ENCODE measurements at regions not wholly inside any gene's neighbourhood (a gene's known extent, or its start where the extent isn't known, plus 50 kb on each side); places are given as distances from the start of the nearest gene placed in this dataset.

DNA sequence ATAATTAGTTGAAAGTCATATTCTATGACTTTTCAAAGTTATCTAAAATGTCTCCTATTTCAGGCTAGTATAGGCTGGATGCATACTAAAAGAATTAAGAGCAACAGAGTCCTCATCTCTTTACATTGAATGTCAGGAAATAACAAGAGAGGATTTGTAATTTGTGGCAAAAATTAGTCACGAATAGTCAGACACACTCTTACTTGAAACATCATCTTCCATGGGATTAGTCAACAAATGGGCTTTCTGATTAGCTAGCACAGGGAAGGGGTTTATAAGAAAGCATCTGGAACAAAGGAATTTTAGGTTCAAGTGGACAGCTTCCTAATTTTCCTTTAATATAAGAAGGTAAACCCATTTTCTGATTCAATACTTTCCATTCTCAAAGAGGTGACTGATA is 330.3 kb upstream of the MEX3C start:
- H3K4me2 ChIP-seq (ENCODE audit: low read depth, low read length), result no peak overlapping the region
- POLR2A ChIA-PET, result no interaction called here
- no TSS peak for BruUV-seq (replicated peaks)
- FAIRE-seq, result no peak
- no peak for DNase-seq (ENCODE audit: low spot score)
- H4K20me1 ChIP-seq (ENCODE audit: insufficient read depth, low read length), result no peaks in the 10 kb centered on the region
- H3K4me1 ChIP-seq (ENCODE audit: insufficient read depth, low read length), result no peaks in the 10 kb centered on the region
- H3K27me3 ChIP-seq (ENCODE audit: control insufficient read depth in 1 of 2, insufficient read depth in 2 of 2, low read length in 2 of 2), result no peaks in the 10 kb centered on the region; a peak in 1 of 5 replicates
- H3K79me2 ChIP-seq (ENCODE audit: insufficient read depth, low read length), result no peaks in the 10 kb centered on the region
- no peak overlapping the region for H3K27ac ChIP-seq (ENCODE audit: extremely low read length, insufficient read depth, low read length)
- no peak overlapping the region for H3K9ac ChIP-seq (ENCODE audit: insufficient read depth, low read depth, low read length)
- H2AFZ ChIP-seq (ENCODE audit: low read length), result no peak overlapping the region
- H3K36me3 ChIP-seq (replicated peaks in 1 of 2; ENCODE audit: control insufficient read depth in 1 of 2, insufficient read depth in 2 of 2, low read length in 2 of 2), result no peaks in the 10 kb centered on the region
- no peaks in the 10 kb centered on the region for H3K9me3 ChIP-seq (ENCODE audit: low read length)
- TF ChIP-seq, protein P1, sequence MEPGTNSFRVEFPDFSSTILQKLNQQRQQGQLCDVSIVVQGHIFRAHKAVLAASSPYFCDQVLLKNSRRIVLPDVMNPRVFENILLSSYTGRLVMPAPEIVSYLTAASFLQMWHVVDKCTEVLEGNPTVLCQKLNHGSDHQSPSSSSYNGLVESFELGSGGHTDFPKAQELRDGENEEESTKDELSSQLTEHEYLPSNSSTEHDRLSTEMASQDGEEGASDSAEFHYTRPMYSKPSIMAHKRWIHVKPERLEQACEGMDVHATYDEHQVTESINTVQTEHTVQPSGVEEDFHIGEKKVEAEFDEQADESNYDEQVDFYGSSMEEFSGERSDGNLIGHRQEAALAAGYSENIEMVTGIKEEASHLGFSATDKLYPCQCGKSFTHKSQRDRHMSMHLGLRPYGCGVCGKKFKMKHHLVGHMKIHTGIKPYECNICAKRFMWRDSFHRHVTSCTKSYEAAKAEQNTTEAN (CRISPR knock-in tag; conservative IDR thresholded peaks at IDR 0.05), result no peak
- TF ChIP-seq, protein P2, sequence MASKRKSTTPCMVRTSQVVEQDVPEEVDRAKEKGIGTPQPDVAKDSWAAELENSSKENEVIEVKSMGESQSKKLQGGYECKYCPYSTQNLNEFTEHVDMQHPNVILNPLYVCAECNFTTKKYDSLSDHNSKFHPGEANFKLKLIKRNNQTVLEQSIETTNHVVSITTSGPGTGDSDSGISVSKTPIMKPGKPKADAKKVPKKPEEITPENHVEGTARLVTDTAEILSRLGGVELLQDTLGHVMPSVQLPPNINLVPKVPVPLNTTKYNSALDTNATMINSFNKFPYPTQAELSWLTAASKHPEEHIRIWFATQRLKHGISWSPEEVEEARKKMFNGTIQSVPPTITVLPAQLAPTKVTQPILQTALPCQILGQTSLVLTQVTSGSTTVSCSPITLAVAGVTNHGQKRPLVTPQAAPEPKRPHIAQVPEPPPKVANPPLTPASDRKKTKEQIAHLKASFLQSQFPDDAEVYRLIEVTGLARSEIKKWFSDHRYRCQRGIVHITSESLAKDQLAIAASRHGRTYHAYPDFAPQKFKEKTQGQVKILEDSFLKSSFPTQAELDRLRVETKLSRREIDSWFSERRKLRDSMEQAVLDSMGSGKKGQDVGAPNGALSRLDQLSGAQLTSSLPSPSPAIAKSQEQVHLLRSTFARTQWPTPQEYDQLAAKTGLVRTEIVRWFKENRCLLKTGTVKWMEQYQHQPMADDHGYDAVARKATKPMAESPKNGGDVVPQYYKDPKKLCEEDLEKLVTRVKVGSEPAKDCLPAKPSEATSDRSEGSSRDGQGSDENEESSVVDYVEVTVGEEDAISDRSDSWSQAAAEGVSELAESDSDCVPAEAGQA (IDR thresholded peaks at IDR 0.05; ENCODE audit: low read depth), result no peak
- TF ChIP-seq, protein P2 (CRISPR knock-in tag; IDR thresholded peaks at IDR 0.05; ENCODE audit: borderline replicate concordance), result no peak
- TF ChIP-seq AGO1 (IDR thresholded peaks at IDR 0.05; ENCODE audit: low read depth, low read length, poor library complexity, severe bottlenecking) (no peak), MXD4 (CRISPR knock-in tag; IDR thresholded peaks at IDR 0.05) (no peak)
- TF ChIP-seq, protein P3, sequence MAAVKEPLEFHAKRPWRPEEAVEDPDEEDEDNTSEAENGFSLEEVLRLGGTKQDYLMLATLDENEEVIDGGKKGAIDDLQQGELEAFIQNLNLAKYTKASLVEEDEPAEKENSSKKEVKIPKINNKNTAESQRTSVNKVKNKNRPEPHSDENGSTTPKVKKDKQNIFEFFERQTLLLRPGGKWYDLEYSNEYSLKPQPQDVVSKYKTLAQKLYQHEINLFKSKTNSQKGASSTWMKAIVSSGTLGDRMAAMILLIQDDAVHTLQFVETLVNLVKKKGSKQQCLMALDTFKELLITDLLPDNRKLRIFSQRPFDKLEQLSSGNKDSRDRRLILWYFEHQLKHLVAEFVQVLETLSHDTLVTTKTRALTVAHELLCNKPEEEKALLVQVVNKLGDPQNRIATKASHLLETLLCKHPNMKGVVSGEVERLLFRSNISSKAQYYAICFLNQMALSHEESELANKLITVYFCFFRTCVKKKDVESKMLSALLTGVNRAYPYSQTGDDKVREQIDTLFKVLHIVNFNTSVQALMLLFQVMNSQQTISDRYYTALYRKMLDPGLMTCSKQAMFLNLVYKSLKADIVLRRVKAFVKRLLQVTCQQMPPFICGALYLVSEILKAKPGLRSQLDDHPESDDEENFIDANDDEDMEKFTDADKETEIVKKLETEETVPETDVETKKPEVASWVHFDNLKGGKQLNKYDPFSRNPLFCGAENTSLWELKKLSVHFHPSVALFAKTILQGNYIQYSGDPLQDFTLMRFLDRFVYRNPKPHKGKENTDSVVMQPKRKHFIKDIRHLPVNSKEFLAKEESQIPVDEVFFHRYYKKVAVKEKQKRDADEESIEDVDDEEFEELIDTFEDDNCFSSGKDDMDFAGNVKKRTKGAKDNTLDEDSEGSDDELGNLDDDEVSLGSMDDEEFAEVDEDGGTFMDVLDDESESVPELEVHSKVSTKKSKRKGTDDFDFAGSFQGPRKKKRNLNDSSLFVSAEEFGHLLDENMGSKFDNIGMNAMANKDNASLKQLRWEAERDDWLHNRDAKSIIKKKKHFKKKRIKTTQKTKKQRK (IDR thresholded peaks at IDR 0.05; ENCODE audit: low read length), result no peak
- ATAC-seq, result no peak
- CTCF ChIA-PET (ENCODE audit: low intra/inter-chr PET ratio, low total read pairs), result no interaction called here
- H3K4me3 ChIP-seq (replicated peaks in 1 of 3; ENCODE audit: insufficient read depth in 1 of 3, low read depth in 2 of 3, low read length in 3 of 3), result no peak overlapping the region
- intact Hi-C loops (cut with micrococcal nuclease; ENCODE audit: unreplicated experiment) (no loop called here), in situ Hi-C loops (cut with HindIII; ENCODE audit: extremely low pct_ligation_motif_present, low pct_unique_long_range_greater_than_20kb) (no loop called here)
- 0% methylated on average over 1 of the region's 1 CpG for WGBS (ENCODE audit: low lambda C conversion rate)

All from HepG2 (cell line).